ENCODE measurements at regions not wholly inside any gene's neighbourhood (a gene's known extent, or its start where the extent isn't known, plus 50 kb on each side); places are given as distances from the start of the nearest gene placed in this dataset.

GRCh38 chr1:10906866-10907519, 105.5 kb upstream of the TARDBP start:
- no peak overlapping the region for H3K4me3 ChIP-seq
- FAIRE-seq (no peak), ATAC-seq (no peak), DNase-seq (ENCODE audit: low read depth, low spot score) (no peak)
- ChIA-PET POLR2A (no interaction called here), RAD21 (ENCODE audit: unreplicated experiment) (no interaction called here), SMC1A (ENCODE audit: uncharacterized antibody, unreplicated experiment) (no interaction called here), CTCF (no interaction called here)
- no peaks in the 10 kb centered on the region for H4K20me1 ChIP-seq (ENCODE audit: control insufficient read depth, insufficient read depth)
- no peak overlapping the region for H3K27ac ChIP-seq (ENCODE audit: control insufficient read depth, insufficient read depth)
- no peak overlapping the region for H2AFZ ChIP-seq (ENCODE audit: control insufficient read depth, low read depth, low read length)
- H3K9me3 ChIP-seq (replicated peaks; ENCODE audit: control insufficient read depth, insufficient read depth, low read length): no peaks in the 10 kb centered on the region
- TF ChIP-seq ELK1 (IDR thresholded peaks at IDR 0.05; ENCODE audit: low read depth, low read length): no peak
- no peak for TF ChIP-seq TAF1 (IDR thresholded peaks at IDR 0.05; ENCODE audit: borderline replicate concordance, low read depth, low read length)
- TF ChIP-seq, protein P1, sequence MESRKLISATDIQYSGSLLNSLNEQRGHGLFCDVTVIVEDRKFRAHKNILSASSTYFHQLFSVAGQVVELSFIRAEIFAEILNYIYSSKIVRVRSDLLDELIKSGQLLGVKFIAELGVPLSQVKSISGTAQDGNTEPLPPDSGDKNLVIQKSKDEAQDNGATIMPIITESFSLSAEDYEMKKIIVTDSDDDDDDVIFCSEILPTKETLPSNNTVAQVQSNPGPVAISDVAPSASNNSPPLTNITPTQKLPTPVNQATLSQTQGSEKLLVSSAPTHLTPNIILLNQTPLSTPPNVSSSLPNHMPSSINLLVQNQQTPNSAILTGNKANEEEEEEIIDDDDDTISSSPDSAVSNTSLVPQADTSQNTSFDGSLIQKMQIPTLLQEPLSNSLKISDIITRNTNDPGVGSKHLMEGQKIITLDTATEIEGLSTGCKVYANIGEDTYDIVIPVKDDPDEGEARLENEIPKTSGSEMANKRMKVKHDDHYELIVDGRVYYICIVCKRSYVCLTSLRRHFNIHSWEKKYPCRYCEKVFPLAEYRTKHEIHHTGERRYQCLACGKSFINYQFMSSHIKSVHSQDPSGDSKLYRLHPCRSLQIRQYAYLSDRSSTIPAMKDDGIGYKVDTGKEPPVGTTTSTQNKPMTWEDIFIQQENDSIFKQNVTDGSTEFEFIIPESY (IDR thresholded peaks at IDR 0.05): no peak
- no peak for TF ChIP-seq TARDBP (IDR thresholded peaks at IDR 0.05; ENCODE audit: borderline replicate concordance)
- no peak for TF ChIP-seq RAD51 (IDR thresholded peaks at IDR 0.05)
- H3K9ac ChIP-seq (ENCODE audit: control insufficient read depth, insufficient read depth, low read length): no peak overlapping the region
- H3K4me1 ChIP-seq (ENCODE audit: control insufficient read depth, insufficient read depth, low read length): peaks cover 6% of the 10 kb centered on the region; the same call in 1 of the 2 replicates
- H3K79me2 ChIP-seq (ENCODE audit: control insufficient read depth, insufficient read depth, low read length): no peaks in the 10 kb centered on the region
- H3K4me2 ChIP-seq (ENCODE audit: control insufficient read depth, insufficient read depth): no peak overlapping the region
- WGBS (ENCODE audit: insufficient coverage, insufficient replicate concordance, low lambda C conversion rate, missing lambda C conversion rate): 29% methylated on average over 14 of the region's 14 CpGs
- H3K36me3 ChIP-seq (ENCODE audit: control insufficient read depth in 2 of 2, insufficient read depth in 2 of 2, low read length in 1 of 2): no peaks in the 10 kb centered on the region
- intact Hi-C loops (cut with micrococcal nuclease; ENCODE audit: unreplicated experiment): no loop called here
- no TSS peak for BruUV-seq (replicated peaks)
- in situ Hi-C loops (cut with MboI): no loop called here
- H3K27me3 ChIP-seq (replicated peaks in 1 of 2; ENCODE audit: control insufficient read depth in 2 of 2, insufficient read depth in 2 of 2, low read length in 1 of 2): peaks cover 0 to 9% of the 10 kb centered on the region in 2 experiments

Measured in GM12878 (cell line).